ENCODE measurements at regions not wholly inside any gene's neighbourhood (a gene's known extent, or its start where the extent isn't known, plus 50 kb on each side); places are given as distances from the start of the nearest gene placed in this dataset.
"Not testable (repeated sequence)": the region's sequence is repeated elsewhere in the genome, so short reads cannot be mapped to it uniquely, and the experiment has no call there.

DNA sequence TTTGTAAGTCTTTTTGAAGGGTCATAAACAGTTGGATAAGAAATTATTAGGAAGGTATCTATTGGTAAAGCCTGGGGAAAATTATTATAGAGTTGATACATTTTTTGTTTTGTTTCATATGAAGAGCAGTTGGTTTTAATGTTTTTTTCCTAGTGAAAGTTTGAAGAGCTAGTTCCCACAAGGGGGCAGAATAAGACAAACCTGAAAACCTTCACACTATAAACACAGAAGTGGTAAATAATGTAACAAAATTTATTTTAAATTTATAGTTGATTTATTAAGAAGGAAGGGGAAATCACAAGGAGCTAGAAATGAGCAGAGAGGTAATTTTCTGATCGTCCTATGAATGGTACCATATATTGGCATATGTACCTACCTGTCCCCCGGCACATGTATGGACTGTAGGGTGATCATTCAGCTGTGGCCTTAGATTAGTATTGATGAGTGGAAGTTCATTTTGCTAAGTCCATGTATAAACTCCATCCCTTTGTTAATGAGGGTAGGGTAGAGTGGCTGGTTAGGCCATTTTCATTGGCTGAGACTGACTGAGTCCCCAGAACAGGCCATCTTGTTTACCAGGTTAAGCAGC, 116.3 kb downstream of the TANC2 start:
- no peak for DNase-seq

DNA sequence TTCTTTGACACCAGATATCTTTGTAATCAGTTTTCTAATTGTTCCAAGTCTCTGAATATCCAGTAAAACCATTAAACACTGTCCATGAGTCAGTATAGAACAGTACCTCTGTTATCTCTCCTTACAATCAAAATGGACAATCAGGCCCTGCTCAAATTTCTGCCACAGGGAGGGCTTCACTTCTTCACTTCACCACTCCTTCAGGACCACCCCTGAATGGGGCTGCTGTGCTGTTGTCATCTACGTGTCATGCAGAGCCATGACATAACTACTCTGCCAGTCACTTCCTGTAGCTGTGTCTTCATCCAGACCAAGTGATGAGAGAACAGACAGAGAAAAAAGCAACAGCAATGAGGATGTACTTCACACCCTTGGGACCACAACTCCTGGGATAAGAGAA, 116.9 kb downstream of the TANC2 start:
- no peak for DNase-seq

DNA sequence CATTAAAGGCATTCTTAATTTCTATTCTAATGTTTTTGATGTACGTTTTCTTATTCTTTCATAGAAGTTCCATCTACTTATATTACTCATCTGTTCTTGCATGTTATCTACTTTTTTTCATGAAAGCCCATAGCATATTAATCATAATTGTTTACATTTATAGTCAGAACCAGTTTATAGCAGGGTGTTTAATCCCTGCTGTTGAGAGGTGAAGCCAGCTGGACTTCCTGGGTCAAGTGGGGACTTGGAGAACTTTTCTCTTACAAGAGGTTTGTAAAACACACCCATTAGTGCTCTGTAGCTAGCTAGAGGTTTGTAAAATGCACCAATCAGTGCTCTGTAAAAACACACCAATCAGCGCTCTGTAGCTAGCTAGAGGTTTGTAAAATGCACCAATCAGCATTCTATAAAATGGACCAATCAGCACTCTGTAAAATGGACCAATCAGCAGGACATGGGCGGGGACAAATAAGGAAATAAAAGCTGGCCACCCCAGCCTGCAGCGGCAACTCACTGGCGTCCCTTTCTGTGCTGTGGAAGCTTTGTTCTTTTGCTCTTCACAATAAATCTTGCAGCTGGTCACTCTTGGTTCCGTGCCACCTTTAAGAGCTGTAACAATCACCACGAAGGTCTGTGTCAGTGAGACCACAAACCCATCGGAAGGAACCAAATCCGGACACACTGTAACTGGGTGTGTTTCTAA, 120.6 kb downstream of the TANC2 start:
- DNase-seq, result no peak

DNA sequence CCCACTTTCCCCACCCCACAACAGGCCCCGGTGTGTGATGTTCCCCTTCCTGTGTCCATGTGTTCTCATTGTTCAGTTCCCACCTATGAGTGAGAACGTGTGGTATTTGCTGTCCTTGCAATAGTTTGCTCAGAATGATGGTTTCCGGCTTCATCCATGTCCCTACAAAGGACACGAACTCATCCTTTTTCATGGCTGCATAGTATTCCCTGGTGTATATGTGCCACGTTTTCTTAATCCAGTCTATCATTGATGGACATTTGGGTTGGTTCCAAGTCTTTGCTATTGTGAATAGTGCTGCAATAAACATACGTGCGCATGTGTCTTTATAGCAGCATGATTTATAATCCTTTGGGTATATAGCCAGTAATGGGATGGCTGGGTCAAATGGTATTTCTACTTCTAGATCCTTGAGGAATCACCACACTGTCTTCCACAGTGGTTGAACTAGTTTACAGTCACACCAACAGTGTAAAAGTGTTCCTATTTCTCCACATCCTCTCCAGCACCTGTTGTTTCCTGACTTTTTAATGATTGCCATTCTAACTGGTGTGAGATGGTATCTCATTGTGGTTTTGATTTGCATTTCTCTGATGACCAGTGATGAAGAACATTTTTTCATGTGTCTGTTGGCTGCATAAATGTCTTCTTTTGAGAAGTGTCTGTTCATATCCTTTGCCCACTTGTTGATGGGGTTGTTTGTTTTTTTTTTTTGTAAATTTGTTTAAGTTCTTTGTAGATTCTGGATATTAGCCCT, 124.5 kb downstream of the TANC2 start:
- DNase-seq, result not testable (repeated sequence)

DNA sequence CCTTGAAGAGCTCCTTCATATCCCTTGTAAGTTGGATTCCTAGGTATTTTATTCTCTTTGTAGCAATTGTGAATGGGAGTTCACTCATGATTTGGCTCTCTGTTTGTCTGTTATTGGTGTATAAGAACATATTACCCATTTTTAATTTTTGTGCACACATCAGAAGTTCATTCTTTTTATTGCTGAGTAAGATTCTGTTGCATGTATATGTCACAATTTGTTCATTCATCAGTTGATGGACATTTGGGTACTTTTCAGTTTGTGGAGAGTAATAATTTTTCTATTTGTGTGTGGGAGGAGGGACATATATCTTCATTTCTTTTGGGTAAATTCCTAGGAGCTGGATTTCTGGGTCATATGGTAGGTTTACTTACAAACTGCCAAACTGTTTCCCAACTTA, 125.9 kb downstream of the TANC2 start:
- not testable (repeated sequence) for DNase-seq

DNA sequence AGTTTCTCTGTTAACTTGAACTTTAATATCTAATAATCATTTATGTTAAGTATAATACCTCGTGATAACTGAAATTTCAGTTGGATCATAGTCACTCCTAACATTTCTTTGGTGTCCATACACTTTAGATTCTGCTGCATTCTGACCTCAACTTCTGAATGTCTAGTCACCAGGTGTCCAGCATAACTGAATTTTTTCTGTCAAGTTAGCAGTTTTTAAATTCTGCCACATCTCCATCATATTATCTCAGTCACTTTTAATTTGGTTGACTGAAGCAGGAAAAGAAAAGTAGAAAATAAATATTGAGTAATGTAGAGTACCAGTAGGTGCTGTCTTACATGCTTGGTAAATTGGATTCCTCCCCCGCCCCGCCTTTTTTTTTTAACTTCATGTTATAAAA, 128.6 kb downstream of the TANC2 start:
- DNase-seq, result no peak

DNA sequence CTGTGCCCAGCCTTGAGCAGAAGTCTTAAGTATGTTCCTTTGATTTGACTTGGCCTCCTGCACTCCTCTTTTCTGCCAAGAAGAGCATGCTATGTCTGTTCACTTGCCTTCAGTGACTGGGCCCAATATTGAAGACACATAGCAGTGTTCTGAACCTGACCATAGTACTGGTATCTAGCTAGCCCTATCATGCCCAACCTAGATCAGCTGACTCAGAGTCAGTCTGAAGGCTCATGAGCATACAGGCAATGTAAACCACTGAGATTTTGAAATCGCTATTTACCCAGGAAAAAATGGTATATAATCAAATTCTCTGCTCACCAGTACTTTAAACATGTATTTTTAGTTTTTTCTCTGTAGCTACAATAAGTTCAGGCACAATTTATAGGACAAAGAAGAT, 129.4 kb downstream of the TANC2 start:
- no peak for DNase-seq

DNA sequence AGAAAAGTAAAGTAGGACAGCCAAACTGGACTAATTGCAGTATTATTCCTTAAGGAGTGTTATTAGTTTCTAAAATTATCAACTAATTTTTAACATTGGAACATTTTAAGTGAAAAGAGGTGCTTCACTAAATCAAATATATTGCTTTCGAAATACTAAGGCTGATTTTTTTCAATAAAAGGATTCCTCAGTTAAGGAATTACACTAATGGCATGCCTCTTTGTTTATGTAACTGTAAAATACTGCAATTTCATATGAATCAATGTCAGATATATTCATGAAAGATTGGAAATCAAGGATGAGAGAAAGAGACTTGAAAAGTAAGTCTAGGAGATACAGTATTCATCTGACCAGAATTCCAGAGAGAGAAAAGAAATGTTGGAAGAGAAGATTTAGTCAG, 129.8 kb downstream of the TANC2 start:
- no peak for DNase-seq

DNA sequence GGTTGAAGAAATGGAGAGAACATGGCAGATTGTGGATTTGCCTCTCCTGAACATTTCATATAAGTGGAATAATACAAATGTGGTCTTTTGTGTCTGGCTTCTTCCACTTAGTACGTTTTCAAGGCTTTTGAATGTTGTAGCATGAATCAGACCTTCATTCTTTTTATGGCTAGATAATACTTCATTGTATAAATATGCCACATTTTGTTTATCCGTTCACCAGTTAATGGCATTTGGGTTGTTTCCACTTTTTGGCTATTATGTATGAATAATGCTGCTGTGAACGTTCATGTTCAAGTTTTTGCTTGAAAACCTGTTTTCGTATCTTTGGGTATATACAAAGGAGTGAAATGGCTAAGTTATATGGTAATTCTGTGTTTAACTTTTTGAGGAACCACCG, 130.4 kb downstream of the TANC2 start:
- DNase-seq, result no peak

DNA sequence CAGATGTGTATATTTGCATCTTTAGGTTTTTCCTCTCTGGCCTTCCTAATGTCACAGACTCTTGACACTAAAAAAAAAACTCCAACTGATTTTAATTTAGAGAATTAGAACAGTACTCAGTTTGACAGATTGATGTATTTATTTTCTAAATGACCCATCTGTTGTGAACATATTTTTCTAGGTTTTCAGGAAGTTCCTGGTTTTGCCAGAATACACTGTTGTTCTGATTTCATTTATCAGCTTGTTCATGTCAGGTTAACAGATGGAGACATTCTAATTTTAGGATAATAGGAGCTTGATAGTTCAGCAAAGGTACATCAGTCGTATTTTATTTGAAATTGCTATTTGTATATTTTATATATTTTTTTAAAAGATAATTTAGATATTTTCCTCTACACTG, 133.4 kb downstream of the TANC2 start:
- DNase-seq, result no peak

DNA sequence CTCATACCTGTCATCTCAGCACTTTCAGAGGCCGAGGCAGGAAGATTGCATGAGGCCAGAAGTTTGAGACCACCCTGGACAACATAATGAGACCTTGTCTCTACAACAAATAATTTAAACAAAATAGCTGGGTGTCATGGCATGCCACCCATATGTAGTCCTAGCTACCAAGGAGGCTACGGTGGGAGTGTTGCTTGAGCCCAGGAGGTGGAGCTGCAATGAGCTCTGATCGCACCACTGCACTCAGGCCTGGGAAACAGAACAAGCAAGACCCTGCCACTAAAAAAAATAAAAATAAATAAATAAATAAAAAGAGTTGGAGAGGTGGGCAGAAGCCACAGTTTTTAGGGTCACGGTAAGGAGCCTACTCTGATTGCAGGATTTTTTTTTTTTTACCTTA, 136.0 kb downstream of the TANC2 start:
- DNase-seq, result no peak

DNA sequence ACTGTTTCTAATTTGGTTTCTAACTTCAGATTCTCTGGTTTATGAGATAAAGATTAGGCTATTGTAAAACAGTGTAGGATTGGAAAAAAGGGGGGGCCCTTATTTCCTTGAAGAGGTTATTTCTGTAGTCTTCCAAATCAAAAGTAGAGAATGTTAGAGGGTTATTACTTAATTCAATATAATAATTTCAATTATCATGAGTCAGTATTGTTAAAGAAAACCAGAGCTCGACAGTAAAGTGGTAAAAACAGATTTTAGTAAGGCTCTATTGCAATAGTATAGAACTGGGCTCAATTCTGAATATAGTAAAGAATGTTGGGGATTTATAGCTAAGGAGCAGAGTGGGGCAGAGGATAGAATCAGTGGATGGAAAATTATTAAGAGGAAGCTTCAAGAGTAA, 140.0 kb downstream of the TANC2 start:
- DNase-seq, result no peak

DNA sequence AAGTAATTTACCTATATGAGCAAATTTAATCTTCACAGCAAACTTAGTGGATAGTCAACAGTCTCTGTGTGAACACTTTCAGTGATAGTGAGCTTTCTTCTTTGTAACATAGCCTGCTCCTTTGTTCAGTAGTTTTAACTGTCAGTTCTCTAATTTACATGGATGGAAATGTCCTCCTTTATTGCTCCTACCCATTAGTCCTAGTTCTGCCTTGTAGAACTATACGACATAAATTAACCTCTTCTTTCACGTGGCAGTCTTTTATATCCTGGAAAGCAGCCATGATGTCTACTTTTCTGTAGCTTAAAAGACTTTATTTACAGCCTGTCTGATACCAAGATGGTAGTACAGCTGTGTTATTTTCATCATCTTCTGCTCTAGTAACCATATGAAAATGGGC, 143.6 kb downstream of the TANC2 start:
- no peak for DNase-seq

DNA sequence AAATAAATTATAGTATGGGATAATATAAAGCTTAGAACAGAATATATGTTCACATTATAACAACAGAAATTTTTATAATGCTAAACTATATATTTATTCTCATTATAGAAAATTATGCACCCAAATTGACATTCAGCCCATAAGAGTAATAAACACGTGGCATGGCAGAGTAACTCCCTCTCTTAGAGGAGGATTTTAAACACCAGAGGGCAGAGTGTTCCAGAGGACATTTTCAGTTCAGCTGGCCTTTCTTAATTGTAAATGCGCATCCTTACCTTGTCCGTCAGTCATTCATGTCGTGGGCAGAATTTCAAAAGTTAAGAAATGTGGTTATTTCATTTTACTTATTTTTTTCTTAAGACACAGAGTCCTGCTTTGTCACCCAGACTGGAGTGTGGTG, 147.1 kb downstream of the TANC2 start:
- no peak for DNase-seq

DNA sequence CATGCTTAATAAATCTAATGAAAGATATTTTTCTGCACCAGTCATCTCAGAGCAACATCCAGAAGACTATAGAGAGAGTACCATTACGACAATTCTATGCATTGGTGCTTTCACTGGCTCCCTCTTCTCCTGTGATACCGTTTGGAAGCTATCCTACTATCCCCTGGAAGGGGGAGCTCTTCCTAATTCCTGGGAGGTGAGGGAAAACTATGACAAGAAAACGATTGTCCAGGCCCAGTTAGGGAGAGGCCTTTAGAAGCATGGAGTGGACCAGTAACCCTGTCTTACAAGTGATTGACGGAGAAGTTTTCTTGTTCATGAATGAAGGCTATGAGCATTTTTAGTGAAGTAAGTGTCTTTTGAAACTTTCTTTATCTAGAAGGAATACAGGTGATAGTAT, 150.2 kb downstream of the TANC2 start:
- DNase-seq, result no peak

DNA sequence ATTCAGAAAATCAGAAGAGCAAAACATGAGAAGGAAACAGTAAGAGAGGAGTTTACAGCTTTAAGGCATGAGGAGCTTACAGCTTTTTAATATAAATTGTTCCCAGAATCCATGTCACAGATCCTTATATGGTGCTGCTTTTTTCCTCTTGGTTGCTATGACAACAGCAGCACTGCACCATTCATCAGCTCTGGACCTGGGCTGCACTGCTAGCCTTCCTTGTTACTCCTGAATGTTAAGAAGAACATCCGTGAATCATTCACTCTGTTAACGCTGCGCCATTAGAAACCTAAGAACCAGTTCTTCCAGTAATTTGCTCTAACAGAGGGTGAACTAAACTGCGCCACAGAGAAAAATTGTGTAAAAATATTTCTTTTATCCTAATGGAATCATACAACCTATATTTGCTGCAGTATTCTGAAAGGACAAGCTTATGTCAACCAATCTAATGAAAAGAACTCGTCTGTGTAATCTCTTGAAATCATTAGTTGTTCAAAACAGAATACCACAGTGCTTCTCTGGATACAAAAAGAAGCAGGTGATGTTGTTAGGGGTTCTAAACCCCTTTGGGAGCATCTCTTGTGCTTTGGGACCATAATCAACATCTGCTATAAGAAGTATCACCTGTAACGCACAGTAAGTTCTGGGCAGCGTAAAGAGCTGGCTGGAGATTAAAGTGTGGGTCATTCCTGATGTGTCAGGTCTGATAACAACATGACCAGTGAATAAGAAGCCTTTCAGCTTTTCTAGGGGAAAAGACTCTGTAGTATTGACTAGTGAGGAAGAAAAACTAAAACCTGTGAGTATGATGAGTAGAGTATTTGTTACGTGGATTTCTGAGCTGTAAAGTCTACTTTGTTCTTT, 151.2 kb downstream of the TANC2 start:
- DNase-seq, result peak; percentile 61

DNA sequence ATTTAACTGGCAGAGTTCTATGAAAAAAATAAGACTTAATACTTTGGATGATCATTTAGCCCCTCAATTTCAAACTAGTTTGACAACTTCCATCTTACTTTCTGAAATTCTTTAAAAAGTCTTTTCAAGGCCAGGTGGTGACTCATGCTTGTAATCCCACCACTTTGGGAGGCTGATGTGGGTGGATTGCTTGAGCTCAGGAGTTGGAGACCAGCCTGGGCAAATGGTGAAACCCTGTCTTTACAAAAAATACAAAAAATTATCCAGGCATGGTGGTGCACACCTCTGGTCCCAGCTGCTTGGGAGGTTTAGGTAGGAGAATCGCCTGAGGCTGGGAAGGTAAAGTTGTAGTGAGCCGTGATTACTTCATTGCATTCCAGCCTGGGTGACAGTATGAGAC, 154.4 kb downstream of the TANC2 start:
- DNase-seq, result no peak

DNA sequence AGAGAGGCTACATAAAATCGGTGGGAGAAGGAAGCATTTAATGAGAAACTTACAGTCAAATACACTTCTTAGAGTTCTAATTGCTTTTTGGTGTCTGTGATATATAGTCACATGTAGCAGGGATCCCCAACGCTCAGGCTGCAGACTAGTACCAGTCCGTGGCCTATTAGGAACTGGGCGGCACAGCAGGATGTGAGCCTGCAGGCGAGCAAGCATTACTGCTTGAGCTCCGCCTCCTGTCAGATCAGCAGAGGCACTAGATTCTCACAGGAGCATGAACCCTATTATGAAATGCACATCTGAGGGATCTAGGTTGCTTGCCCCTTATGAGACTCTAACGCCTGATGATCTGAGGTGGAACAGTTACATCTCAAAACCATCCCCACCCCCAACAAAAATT, 158.5 kb downstream of the TANC2 start:
- DNase-seq, result no peak

DNA sequence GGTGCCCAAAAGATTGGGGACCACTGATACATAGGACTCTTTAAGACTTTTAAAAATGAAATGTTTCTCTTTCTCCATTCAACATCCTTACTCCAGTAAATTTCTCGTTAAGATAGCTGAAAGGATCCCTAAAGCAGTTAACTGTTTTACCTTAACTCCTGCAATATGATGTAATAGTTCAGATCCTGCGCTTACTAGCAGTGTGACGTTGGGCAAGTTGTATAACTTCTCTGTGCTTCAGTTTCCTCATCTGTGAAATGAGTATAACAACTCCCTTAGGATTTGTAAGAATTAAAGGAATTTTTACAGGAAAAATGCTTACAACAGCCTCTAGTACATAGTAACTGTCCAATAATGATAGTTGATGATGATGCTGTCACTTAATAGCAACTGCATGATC, 158.9 kb downstream of the TANC2 start:
- DNase-seq, result no peak

DNA sequence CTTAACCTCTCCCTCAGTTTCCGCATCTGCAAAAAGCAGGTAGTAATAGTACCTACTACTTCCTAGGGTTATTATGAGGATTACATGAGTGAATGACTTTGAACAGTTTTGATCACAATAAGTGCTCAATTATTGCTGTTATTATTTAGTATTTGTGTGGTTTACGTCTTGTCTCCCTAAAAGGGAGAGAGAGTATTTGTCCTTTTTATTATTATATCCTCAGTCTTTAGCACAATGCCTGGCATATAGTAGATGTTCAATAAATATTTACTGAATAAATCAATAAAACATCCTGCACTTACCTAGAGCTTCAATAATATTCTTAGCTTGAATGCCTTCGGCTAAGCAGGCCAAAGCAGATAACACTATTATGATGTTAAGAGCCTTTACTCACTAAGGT, 160.0 kb downstream of the TANC2 start:
- DNase-seq, result no peak

DNA sequence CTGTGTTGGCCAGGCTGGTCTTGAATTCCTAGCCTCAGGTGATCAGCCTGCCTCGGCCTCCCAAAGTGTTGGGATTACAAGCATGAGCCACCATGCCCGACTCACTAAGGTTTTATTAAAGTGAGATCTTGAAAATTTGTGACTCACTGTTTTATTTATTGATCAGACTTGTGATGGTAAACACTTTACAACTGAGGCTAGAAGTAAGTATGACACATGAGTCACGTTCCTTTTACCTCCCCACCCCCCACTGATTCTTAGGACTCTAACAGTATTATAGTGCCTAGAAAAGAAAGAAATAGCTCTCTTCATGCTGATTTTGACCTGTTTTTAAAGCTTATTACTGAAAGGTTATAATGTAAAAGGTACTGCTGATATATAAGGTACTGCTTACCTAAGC, 160.6 kb downstream of the TANC2 start:
- DNase-seq, result no peak

DNA sequence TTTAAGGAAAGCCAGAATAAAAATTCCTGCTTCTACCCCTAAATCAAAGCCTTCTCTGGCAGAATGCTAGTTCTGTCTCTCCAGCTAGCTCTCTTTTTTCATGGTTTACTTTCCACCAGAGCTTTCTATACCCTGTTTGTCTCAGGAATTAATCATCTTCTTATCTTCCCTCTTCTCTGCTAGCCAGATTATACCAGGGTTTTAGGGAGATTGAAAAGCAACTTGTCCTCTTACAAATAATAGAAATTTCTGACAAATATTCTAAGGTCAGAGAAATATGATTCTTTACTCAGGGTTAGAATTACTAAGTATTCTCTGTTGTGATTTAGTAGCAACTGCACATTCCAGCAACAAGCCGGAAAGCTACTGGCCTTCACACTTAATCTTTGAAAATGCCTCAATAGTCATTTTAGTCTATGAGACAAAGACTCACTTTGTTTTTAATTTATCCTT, 166.4 kb downstream of the TANC2 start:
- DNase-seq, result no peak

DNA sequence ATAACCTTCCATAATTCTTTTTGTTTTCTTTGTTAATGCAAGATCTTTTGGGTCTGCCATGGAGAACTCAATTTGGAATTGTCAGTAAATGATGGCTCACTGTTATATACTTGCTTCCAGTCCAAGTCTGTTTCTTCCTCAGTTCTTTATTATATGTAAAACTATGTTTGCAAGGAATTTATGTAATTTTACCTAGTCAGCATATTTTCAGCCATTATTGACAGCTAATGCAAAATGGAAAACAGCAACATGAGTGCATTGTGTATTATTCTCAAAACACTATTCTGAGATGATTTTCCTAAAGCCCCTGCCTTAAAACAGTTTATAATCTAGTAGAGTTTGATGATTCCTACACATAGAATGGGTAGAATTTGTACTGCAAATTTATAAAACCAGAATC, 167.5 kb downstream of the TANC2 start:
- no peak for DNase-seq

Data from occipital lobe (tissue), 1 donor.